D721Med (cell line): ENCODE measurements at regions not wholly inside any gene's neighbourhood (a gene's known extent, or its start where the extent isn't known, plus 50 kb on each side); places are given as distances from the start of the nearest gene placed in this dataset.

Source experiments
- DNase-seq: peaks from one replicate; pipeline ENCODE4 v3.0.0; 2011; ENCODE audit warnings: low spot score; ENCODE audit not compliant: insufficient read length
- FAIRE-seq: peaks from 2 replicates; lab custom pipeline; 2011; peaks lifted over from hg19 to GRCh38; lab: Jason Lieb, UNC
- TF ChIP-seq, protein P1 (sequence below): IDR thresholded peaks from 2 replicates; pipeline ENCODE4 v1.5.1; 2012; ENCODE audit warnings: mild to moderate bottlenecking, control low read depth; ENCODE audit not compliant: insufficient read depth; ENCODE audit errors: missing control alignments

DNA sequence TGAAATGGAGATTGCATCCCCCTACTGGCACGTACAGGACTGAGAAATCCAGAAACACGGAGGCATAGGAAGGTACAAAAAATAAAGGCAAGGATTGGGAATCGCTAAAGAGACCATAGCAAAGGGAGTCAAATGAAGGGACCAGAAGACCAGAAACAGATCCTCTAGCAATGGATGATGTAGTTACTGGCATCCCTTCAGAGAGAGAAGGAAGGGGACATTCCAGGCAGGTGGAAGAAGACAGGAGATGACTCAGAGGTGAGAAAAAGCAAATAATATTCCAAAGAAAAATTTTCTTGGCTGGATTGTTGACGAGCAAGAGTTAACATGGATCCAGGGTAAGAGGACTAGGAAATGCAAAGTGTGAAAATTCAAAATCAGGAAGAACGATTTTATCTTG is 78.4 kb upstream of the FZD7 start:
- no peak for FAIRE-seq
- TF ChIP-seq, protein P1, sequence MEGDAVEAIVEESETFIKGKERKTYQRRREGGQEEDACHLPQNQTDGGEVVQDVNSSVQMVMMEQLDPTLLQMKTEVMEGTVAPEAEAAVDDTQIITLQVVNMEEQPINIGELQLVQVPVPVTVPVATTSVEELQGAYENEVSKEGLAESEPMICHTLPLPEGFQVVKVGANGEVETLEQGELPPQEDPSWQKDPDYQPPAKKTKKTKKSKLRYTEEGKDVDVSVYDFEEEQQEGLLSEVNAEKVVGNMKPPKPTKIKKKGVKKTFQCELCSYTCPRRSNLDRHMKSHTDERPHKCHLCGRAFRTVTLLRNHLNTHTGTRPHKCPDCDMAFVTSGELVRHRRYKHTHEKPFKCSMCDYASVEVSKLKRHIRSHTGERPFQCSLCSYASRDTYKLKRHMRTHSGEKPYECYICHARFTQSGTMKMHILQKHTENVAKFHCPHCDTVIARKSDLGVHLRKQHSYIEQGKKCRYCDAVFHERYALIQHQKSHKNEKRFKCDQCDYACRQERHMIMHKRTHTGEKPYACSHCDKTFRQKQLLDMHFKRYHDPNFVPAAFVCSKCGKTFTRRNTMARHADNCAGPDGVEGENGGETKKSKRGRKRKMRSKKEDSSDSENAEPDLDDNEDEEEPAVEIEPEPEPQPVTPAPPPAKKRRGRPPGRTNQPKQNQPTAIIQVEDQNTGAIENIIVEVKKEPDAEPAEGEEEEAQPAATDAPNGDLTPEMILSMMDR = no peak
- DNase-seq = no peak

DNA sequence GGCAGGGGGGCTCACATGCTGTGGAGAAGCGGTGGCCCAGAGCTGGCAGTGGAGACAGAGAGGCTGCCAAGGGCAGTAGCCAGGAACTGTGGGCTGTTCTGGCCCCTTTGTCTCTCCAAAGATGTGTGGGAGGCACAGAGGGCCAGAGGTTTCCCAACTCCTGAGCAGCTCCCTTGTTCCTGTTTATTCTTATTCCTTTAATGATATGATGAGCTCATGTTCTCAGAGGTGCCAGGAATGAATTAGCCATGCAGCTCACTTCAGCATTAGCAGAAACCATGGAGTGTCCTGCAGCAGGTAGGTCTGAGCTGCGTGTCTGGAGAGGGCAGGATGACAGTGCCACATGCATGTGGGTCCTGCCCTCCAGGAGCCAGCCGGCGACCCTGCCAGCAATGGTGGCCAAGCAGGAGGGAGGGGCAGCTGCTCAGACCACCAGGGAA is 77.9 kb upstream of the FZD7 start:
- no peak for FAIRE-seq
- DNase-seq = no peak
- TF ChIP-seq, protein P1 = no peak

DNA sequence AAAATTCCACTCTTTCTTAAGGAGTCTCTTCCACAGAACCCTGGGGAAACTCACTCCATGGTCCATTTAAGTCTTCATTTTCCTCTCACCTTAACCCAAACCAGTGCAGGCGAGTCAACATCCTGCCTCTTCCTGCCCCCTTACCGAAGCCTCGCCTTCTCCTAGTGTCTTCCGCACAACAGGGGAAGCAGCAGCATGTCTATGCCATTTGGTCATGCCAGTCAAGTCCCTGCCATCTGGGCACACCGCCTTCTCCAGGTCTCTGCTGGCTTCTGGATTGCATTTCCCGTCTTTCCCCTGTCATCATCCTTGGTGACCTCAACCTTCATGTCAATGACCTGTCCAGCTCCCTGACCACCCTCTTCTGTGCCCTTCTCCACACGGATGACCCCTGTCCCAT is 77.3 kb upstream of the FZD7 start:
- no peak for DNase-seq
- TF ChIP-seq, protein P1 = no peak
- FAIRE-seq = no peak

DNA sequence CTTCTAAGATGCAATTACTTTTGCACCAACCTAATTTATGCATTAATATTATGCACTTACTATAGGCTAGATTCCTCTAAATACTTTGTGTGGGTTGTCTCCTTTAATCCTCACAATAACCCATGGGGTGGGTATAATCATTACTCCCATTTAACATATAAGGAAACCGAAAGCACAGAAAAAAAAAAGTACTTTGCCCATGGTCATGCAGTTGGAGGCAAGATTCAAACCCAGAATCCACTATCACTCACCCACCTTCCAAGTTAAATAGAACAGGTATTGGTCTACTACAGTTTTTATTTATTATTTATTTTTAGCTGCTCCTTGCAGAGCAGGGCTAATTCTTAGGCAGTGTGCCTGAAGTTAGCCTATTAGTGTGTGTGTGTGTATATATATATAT is 76.6 kb upstream of the FZD7 start:
- no peak for FAIRE-seq
- no peak for DNase-seq
- TF ChIP-seq, protein P1 = no peak

DNA sequence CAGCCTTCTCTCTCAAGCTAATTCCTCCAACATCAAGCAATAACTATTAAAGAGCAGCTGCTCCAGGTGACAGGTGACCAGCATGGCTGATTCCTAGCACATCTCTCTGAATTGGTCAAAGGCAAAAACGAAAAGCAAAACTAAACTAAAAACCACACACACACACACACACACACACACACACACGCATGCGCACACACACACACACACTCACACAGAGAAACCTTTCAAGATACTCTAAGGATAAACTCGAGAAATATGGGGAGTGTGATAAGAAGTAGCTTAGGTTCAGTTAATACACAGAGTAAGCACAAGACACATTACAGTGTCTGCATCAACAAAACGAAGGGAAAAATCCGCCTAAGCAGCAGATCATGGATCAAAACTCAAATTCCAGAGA is 74.5 kb upstream of the FZD7 start:
- TF ChIP-seq, protein P1 = no peak
- FAIRE-seq (no peak), DNase-seq (no peak)

DNA sequence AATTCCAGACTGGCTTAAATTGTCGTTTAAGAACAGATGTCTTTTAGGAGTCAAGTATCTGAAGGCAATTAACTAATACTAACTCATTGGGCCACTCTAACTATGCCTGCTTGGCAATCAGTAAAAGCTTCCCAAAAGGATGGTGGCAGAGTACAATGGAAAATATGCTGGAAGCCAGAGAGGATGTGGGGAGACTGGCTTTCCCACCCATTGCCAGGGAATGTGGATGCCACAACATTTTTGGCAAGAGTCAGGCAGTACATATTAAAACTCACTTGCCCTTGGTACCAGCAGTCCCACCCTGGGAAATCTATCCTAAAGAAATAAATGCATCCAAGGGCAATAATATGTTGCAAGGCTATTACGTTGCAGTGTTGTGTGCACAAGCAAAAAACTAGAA is 74.0 kb upstream of the FZD7 start:
- DNase-seq = no peak
- TF ChIP-seq, protein P1 = no peak
- no peak for FAIRE-seq

DNA sequence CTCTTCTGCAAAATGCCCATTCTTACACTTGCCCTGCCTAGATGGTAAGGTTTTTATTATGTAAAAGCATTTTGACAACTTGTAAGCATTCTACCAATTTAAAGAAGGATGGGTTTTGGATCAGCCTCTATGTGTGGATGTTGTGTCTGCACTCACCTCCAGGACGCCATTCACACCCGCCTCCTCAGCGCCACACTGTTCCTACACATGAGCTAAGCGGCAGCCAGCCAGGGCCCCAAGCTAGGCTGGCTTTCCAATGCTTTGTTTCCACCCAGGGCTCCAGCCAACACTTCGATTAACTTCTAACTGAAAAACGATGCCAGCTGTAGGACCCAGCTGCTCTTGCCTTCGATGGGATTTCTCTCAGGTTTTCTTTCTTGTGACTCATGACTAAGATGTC is 73.3 kb upstream of the FZD7 start:
- no peak for DNase-seq
- FAIRE-seq = no peak
- TF ChIP-seq, protein P1 = no peak
